H9 (cell line): ENCODE measurements at regions not wholly inside any gene's neighbourhood (a gene's known extent, or its start where the extent isn't known, plus 50 kb on each side); places are given as distances from the start of the nearest gene placed in this dataset.

ENCODE experiments used
- DNase-seq: peaks from one replicate; pipeline ENCODE4 v3.0.0-alpha.2; 2017
- H2AFZ ChIP-seq: one replicate; pipeline ENCODE4 v1.6.1; 2013; ENCODE audit warnings: mild to moderate bottlenecking, low read length, control low read depth, moderate library complexity
- H2AK5ac ChIP-seq: 2 replicates; pipeline ENCODE4 v1.6.1; 2013; ENCODE audit warnings: low read length, control low read depth, mixed read lengths; ENCODE audit not compliant: insufficient read length
- H2BK120ac ChIP-seq: one replicate; pipeline ENCODE4 v1.6.1; 2013; ENCODE audit warnings: low read depth, mild to moderate bottlenecking, low read length, control low read depth, inconsistent platforms; ENCODE audit not compliant: poor library complexity, severe bottlenecking
- H2BK12ac ChIP-seq: 2 replicates; pipeline ENCODE4 v1.6.1; 2013; ENCODE audit warnings: low read length, control low read depth, mixed read lengths, low read depth; ENCODE audit not compliant: insufficient read length
- H2BK15ac ChIP-seq: 2 replicates; pipeline ENCODE4 v1.6.1; 2013; ENCODE audit warnings: low read depth, low read length, control low read depth
- H2BK20ac ChIP-seq: one replicate; pipeline ENCODE4 v1.6.1; 2013; ENCODE audit warnings: low read depth, mild to moderate bottlenecking, low read length, control low read depth, inconsistent platforms; ENCODE audit not compliant: poor library complexity, severe bottlenecking
- H2BK5ac ChIP-seq: 2 replicates; pipeline ENCODE4 v1.6.1; 2013; ENCODE audit warnings: low read length, control low read depth, mixed read lengths; ENCODE audit not compliant: insufficient read length
- H3K14ac ChIP-seq: 2 replicates; pipeline ENCODE4 v1.6.1; 2013; ENCODE audit warnings: low read length, control low read depth; ENCODE audit not compliant: insufficient read depth
- H3K18ac ChIP-seq: 2 replicates; pipeline ENCODE4 v1.6.1; 2013; ENCODE audit warnings: low read depth, mild to moderate bottlenecking, mixed read lengths, low read length, control low read depth; ENCODE audit not compliant: insufficient read length
- H3K23ac ChIP-seq: 2 replicates; pipeline ENCODE4 v1.6.1; 2013; ENCODE audit warnings: low read length, control low read depth, mixed read lengths, low read depth; ENCODE audit not compliant: insufficient read length
- H3K23me2 ChIP-seq: 2 replicates; pipeline ENCODE4 v1.6.1; 2013; ENCODE audit warnings: low read depth, mild to moderate bottlenecking, mixed read lengths, low read length, control low read depth; ENCODE audit not compliant: insufficient read length, poor library complexity, severe bottlenecking
- H3K27ac ChIP-seq: 2 replicates; pipeline ENCODE4 v1.5.1; 2013; ENCODE audit warnings: low read length, control low read depth, mixed read lengths, low read depth; ENCODE audit not compliant: insufficient read length
- H3K27me3 ChIP-seq: 2 replicates; pipeline ENCODE4 v1.6.1; 2013; ENCODE audit warnings: low read length, control low read depth, inconsistent platforms; ENCODE audit not compliant: insufficient read depth
- H3K4ac ChIP-seq: 2 replicates; pipeline ENCODE4 v1.6.1; 2013; ENCODE audit warnings: low read depth, mild to moderate bottlenecking, control low read depth, inconsistent platforms, low read length, moderate library complexity
- H3K4me1 ChIP-seq: 2 replicates; pipeline ENCODE4 v1.6.1; 2013; ENCODE audit warnings: low read length, control low read depth, inconsistent platforms; ENCODE audit not compliant: insufficient read depth
- H3K4me2 ChIP-seq: 2 replicates; pipeline ENCODE4 v1.6.1; 2013; ENCODE audit warnings: low read length, control low read depth, mixed read lengths; ENCODE audit not compliant: insufficient read length, insufficient read depth
- H3K56ac ChIP-seq: 2 replicates; pipeline ENCODE4 v1.6.1; 2013; ENCODE audit warnings: low read depth, mild to moderate bottlenecking, mixed read lengths, low read length, control low read depth; ENCODE audit not compliant: insufficient read length
- H3K79me1 ChIP-seq: 2 replicates; pipeline ENCODE4 v1.6.1; 2013; ENCODE audit warnings: low read depth, mild to moderate bottlenecking, moderate library complexity, low read length, control low read depth, inconsistent platforms; ENCODE audit not compliant: insufficient read depth, poor library complexity, severe bottlenecking
- H3K79me2 ChIP-seq: 2 replicates; pipeline ENCODE4 v1.6.1; 2013; ENCODE audit warnings: low read length, control low read depth, inconsistent platforms; ENCODE audit not compliant: insufficient read depth
- H3K9ac ChIP-seq: 2 replicates; pipeline ENCODE4 v1.6.1; 2013; ENCODE audit warnings: low read length, control low read depth, mixed read lengths; ENCODE audit not compliant: insufficient read length; ENCODE audit errors: extremely low read depth
- H3K9me3 ChIP-seq: one replicate; pipeline ENCODE4 v1.6.1; 2013; ENCODE audit warnings: low read depth, low read length, inconsistent platforms; ENCODE audit not compliant: control insufficient read depth
- H3T11ph ChIP-seq: one replicate; pipeline ENCODE4 v1.6.1; 2013; ENCODE audit warnings: mild to moderate bottlenecking, low read length, control low read depth, inconsistent platforms
- H4K20me1 ChIP-seq: one replicate; pipeline ENCODE4 v1.6.1; 2013; ENCODE audit not compliant: control insufficient read depth, insufficient read length, insufficient read depth
- H4K5ac ChIP-seq: 2 replicates; pipeline ENCODE4 v1.6.1; 2013; ENCODE audit warnings: low read depth, mild to moderate bottlenecking, mixed read lengths, low read length, control low read depth; ENCODE audit not compliant: insufficient read length
- H4K8ac ChIP-seq: replicated peaks from 2 replicates; pipeline ENCODE4 v1.6.1; 2013; ENCODE audit warnings: low read length, control low read depth, mixed read lengths, low read depth; ENCODE audit not compliant: insufficient read length
- H4K91ac ChIP-seq: 2 replicates; pipeline ENCODE4 v1.6.1; 2013; ENCODE audit warnings: low read depth, mild to moderate bottlenecking, moderate library complexity, mixed read lengths, low read length, control low read depth; ENCODE audit not compliant: insufficient read length
- H3K27ac Mint-ChIP-seq, 3 experiments: 2 replicates in 2 of 3; 3 replicates in 1 of 3; pipeline ENCODE4 v1.8.0; 2020 to 2021; ENCODE audit warnings: mixed read lengths in 3 of 3, mild to moderate bottlenecking in 1 of 3, moderate library complexity in 1 of 3
- H3K27me3 Mint-ChIP-seq: 2 replicates; pipeline ENCODE4 v1.8.0; 2021; ENCODE audit warnings: low read depth, mild to moderate bottlenecking, moderate library complexity, mixed read lengths
- H3K36me3 Mint-ChIP-seq, 3 experiments: 2 replicates in 2 of 3; 3 replicates in 1 of 3; pipeline ENCODE4 v1.8.0; 2020 to 2021; ENCODE audit warnings: low read depth in 3 of 3, mixed read lengths in 3 of 3; ENCODE audit not compliant: insufficient read depth in 1 of 3
- H3K4me1 Mint-ChIP-seq, 2 experiments: 2 replicates each; pipeline ENCODE4 v1.8.0; 2020; ENCODE audit warnings: mixed read lengths in 2 of 2
- H3K4me3 Mint-ChIP-seq, 2 experiments: 2 replicates in 1 of 2; 3 replicates in 1 of 2; pipeline ENCODE4 v1.8.0; 2020 to 2021; ENCODE audit warnings: mild to moderate bottlenecking in 2 of 2, mixed read lengths in 2 of 2, moderate library complexity in 1 of 2
- H3K9me3 Mint-ChIP-seq, 2 experiments: 2 replicates in 1 of 2; 3 replicates in 1 of 2; pipeline ENCODE4 v1.8.0; 2020; ENCODE audit warnings: mild to moderate bottlenecking in 2 of 2, mixed read lengths in 2 of 2, moderate library complexity in 1 of 2
- CTCF ChIP-seq: fragments of 200-600 bp; sonication (generic); conservative IDR thresholded peaks from 3 replicates; pipeline ENCODE4 v1.8.0; 2021; ENCODE audit warnings: antibody characterized with exemption, mild to moderate bottlenecking

- Mint-ChIP-seq H3K27me3 (no peaks in the 10 kb centered on the region; the same call in 1 of the 2 replicates), H3K9me3 (peaks cover 44 to 51% of the 10 kb centered on the region in 2 experiments), H3K27ac (no peak overlapping the region), H3K4me1 (no peaks in the 10 kb centered on the region), H3K4me3 (no peak overlapping the region), H3K36me3 (no peaks in the 10 kb centered on the region; a peak in 1 of 7 replicates)
- Histone ChIP-seq H3K4me1 (no peaks in the 10 kb centered on the region), H4K8ac (no peak overlapping the region), H2AK5ac (no peak overlapping the region), H3K14ac (no peak overlapping the region), H3K9ac (no peak overlapping the region), H2BK12ac (no peak overlapping the region), H3K27me3 (no peaks in the 10 kb centered on the region), H3K18ac (no peak overlapping the region), H3K4ac (no peak overlapping the region), H2AFZ (no peak overlapping the region), H2BK120ac (no peak overlapping the region), H3K79me1 (no peaks in the 10 kb centered on the region), H3K56ac (no peak overlapping the region), H3K4me2 (no peak overlapping the region), H4K91ac (no peak overlapping the region), H3K79me2 (no peaks in the 10 kb centered on the region), H3T11ph (no peak overlapping the region), H3K27ac (no peak overlapping the region), H2BK5ac (no peak overlapping the region), H3K23ac (no peak overlapping the region), H2BK20ac (no peak overlapping the region), H3K23me2 (no peaks in the 10 kb centered on the region), H4K5ac (no peak overlapping the region), H2BK15ac (no peak overlapping the region), H4K20me1 (no peaks in the 10 kb centered on the region), H3K9me3 (no peaks in the 10 kb centered on the region)
- TF ChIP-seq CTCF = no peak
- no peak for DNase-seq
Measured at GRCh38 chrX:26789751-26790150, 573.8 kb downstream of the MAGEB5 start.
